ENCODE measurements at regions not wholly inside any gene's neighbourhood (a gene's known extent, or its start where the extent isn't known, plus 50 kb on each side); places are given as distances from the start of the nearest gene placed in this dataset.

DNA sequence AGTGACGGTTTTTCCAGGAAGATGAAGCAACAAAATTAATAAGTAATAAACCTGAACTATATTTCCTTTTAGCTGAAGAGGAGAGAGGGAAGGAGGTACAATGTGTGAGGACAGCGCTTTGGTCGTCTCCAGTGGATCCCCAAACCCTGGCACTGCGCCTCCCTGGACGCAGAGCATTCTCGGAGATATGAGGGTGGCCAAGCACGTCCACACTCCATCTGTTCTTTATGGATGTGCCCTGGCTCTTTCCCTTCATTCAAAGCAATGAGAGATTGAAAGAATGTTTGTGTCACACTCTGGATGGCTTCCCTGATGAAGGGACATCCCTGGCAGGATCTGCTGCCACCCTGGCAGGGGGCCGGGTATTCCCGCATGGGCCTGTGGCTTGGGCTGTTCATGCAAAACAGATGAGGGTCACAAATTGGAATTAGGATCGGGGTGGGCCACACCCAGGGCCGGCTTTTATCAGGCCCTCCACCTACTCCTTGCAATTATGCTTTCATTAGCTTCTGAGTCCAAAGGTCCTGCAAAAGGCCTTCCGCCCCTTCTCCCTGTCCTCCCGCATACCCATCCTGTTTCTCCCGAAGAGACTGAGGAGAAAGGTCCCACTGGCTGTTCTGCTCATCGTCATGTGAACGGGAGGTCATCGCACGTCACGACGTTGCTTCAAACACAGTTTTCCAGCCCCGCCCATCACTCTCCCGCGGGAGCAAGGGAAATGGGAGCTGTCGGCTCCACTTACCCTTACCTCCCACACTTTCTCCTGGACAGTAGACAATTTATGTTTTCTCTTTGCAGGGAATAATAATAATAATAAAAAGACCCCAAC, 286.1 kb upstream of the IRX4 start:
- DNase-seq (ENCODE audit: low spot score), result no peak

DNA sequence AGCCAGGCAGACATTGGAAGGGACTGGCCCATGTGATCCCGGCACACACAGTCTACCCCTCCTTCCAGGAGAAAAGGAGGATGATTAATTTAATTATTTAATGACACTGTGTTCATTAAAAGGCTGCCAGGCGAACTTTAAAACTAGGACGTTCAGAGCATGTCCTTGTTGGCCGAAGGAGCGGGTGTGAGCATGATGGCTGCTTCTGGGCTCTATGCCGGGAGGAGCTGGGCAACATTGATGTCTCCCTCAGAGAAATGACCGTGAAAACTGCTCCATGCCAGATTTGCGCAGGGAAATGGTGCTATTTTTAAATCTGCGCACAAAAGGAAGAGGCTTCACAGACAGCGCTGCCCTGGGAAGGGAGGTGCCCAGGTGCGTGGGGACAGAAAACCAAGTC, 284.9 kb upstream of the IRX4 start:
- DNase-seq (ENCODE audit: low spot score), result no peak

DNA sequence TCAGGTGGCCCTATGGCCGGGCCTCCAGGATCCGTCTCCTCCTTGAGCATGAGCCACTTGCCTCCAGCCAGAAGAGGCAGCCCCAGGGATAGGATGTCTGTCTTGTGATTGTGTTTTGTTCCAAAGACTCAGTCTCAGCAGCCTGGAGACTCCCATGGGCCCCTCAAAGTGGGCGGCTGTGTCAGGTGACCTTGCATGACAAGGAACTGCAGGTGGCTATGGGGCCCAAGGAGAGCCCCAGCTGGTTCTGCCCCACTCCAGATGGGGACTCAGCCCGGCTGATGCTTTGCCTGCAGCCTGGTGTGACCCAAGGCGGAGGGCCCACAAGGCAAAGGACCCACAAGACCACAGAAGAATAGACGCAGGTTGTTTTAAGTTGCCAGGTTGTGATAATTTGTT, 284.3 kb upstream of the IRX4 start:
- DNase-seq (ENCODE audit: low spot score), result no peak

DNA sequence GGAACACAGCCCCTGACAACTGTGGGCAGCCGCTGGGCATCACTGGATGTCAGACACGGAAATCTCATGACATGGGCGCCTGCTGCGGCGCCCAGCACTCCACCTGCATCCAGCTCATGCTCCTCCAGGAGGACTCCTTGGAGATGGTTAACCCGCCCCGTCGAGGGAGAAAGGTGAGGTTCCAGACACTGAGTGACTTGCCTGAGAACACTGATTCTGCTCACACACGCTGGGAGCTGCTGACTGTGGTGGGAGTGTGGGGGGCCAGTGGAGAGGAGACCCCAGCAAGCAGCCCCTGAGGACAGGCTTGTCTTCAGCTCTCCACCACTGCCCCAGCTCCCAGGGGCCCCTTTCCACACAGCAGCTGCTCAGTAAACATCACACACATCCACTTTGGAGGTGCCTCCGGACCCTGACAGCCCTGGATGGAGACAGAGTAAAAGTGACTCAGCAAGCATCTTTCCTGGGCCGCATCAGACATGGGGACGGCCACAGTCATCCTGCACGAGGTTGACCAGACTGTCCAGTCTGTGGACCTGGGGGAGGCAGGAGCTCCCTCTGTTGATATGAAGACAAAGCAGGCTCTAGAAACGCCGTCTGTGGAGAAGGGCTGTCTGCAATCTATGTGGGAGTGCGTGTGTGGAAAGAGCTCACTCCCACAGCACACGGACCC, 283.7 kb upstream of the IRX4 start:
- DNase-seq (ENCODE audit: low spot score), result no peak

DNA sequence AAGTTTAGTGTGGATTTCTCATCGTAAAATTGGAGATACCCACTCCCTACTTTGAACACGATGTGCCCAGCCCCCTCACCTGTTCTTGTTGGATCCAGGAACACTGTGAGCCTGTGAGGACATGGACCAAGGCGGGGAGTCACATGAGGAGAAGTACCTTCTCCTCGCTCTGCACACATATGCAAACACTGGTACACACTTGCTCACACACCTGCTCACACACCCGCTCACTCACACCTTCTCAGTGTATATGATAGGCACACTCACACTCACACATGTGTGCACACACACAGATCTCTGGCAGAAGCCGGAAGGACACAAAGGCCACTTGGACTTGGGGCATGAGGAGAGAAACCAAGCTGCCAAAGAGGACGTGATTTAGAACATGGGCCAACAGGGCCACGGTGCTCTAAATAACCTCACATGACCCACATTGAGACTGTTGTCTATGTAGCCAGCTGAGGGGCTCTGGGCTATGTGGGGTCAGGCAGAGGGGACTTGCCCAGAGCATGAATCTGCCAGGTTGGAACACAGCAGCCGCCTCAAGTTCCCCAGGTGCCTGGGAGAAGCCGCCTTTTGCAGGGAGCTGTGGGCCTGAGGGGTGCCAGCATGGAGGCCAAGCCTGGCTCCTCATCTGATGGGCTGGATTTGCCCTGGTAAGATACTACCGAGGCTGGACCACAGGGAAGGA, 283.0 kb upstream of the IRX4 start:
- no peak for DNase-seq (ENCODE audit: low spot score)

DNA sequence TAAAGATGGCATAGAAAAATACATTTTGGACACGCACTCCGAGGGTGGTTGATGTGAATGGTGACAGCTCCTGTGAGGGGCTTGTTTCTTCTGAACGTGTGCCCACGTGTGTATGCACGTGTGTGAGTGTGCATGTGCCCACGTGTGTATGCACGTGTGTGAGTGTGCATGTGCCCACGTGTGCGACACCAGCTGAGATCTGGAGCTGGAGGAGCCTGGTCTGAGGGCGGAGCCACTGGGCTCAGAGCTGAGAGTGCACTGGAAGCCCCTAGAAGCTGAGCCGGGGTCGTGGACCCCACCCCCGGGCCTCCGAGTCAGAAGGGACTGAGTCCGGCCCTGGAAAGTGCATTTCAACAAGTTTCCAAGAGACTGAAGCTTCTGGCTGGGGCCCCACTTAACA, 282.5 kb upstream of the IRX4 start:
- DNase-seq (ENCODE audit: low spot score), result no peak

DNA sequence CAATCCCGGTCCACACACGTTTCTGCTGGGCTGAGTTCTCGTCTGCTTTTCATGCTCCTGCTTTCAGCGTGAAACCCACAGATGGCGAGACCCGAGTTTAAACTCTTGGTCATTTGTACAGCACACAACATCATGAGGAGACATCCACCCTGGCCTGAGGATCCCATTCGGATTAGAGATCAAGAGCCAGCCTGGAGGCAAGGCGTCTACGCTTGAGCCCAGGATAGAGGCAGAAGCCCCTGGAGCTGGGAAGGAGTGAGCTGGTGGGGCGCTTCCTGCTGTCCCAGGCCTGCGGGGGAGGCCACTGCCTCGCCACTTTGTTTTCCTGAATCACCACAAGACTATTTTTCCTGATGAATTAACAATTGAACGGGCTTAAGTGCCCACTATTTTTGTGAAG, 281.9 kb upstream of the IRX4 start:
- no peak for DNase-seq (ENCODE audit: low spot score)

DNA sequence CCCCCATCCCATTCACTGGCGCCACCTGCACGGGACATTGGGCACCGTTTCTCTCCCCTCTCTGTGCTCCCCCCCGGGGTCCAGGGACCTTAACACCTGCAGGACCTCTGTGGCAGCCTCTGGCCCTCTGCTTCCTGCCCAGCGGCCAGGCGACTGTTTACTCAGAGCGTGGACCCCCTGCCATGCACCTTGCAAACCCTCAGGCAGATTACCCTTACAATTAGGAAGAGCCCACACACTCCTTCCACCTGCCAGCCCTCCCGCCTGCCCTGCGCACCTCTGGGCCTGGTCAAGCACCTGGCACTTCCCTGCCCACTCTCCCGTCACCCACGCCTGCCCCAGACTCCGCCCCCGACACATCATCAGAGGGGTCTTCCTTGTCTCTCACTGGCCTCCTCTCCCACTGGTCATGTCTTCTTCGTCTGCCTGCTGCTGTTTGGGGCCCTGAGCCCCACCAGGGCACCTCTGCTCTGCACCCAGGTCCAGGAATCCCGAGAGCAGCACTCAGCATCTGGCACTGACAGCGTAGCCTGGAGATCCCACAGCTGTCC, 281.3 kb upstream of the IRX4 start:
- DNase-seq (ENCODE audit: low spot score), result no peak

DNA sequence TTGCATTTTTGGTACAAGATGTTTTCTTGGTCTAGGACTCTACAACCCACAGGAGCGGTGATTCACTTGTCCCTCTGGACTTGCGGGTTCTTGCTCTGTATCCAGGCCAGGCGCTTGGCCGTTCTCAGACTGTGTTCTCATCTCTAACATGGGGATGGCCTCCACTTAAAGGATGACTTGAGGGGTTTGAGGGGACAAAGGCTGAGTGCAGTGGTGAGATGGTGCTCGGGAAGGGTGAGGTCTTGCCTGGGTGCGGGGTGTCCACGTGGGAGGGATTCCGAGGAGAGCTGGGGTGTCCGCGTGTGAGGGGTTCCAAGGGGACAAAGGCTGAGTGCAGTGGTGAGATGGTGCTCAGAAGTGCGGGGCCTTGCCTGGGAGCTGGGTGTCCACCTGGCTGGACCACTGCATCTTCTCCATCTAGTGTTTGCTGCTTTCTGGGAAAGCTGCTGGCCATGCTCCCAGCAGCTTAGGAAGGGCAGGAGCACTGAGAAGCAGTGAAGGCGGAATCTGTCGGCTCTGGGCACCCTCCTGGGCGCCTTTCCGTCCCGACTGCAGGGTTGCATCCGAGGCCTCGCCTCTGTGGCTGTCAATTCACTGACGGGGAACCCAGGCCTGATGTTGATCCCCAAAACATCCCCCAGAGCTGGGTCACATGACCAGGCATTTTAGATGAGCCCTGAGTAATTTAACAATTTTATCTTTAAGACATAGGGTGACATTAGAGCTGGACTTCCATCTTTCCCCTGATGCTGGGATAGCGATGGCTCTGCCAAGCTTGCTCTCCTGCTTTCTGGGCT, 280.5 kb upstream of the IRX4 start:
- no peak for DNase-seq (ENCODE audit: low spot score)

DNA sequence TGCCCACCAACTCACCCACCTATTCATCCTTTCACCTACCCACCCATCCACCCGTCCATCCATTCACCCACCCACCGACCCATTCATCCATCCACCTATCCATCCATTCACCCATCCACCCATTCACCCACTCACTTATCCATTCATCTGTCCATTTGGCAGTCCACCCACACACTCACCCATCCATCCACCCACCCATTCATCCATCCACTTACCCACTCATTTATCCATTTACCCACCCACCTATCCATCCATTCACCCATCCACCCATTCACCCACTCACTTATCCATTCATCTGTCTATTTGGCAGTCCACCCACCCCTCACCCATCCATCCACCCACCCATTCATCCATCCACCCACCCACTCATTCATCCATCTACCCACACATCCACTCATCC, 278.1 kb upstream of the IRX4 start:
- no peak for DNase-seq (ENCODE audit: low spot score)

DNA sequence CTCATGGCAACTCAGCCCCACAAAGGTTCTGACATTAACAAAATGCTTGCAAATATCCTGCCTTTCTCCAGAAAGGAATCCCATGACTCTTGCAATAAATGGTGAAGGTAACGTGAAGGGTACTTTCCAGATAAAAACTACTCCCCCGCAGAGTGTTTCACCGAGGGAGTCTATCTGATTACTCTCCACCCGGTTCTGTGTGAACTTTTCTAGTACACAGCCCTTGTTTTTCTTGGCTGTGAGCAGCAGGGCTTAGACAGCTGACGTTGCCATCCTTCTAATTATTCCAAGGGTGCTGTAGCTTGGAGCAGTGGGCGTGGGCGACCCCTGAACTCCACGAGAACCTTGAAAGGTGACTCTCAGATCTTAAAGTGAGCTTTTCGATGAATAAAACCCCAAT, 276.0 kb upstream of the IRX4 start:
- no peak for DNase-seq (ENCODE audit: low spot score)

DNA sequence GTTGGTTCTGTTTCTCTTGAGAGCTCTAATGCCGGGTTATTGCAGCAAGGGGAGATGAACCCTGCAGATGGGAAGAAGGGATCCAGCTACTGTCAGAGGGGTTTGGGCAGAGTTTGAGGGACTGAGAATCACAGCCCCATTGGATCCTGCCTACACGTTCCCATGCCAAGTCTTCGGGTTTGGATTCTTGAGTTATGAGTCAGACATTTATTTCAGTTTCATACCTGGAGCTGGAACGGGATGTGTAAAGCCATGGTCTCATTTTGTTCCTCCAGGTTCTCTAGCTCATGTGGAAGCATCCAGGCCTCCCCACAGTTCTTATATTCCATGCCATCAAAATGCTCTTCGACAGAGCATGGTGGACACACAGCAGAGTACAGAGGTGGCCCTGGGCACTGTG, 275.4 kb upstream of the IRX4 start:
- DNase-seq (ENCODE audit: low spot score), result no peak

DNA sequence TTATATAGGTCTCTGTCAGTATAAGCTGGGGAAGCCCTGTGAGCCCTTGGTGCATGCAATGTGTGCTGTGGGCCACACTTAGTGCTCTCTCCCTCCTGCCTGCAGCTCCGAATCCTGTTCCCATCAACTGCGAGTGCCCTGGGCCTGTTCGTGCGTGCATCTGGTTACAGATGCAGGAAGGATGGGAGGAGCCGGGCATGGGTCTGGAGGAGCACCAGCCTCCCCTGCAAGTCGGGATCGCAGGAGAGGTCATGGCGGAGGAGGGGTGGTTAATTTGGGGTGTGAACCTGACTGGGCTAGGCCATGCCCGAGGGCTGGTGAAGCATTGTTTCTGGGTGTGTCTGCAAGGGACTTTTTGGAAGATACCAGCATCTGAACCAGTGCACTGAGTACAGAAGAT, 274.6 kb upstream of the IRX4 start:
- no peak for DNase-seq (ENCODE audit: low spot score)

DNA sequence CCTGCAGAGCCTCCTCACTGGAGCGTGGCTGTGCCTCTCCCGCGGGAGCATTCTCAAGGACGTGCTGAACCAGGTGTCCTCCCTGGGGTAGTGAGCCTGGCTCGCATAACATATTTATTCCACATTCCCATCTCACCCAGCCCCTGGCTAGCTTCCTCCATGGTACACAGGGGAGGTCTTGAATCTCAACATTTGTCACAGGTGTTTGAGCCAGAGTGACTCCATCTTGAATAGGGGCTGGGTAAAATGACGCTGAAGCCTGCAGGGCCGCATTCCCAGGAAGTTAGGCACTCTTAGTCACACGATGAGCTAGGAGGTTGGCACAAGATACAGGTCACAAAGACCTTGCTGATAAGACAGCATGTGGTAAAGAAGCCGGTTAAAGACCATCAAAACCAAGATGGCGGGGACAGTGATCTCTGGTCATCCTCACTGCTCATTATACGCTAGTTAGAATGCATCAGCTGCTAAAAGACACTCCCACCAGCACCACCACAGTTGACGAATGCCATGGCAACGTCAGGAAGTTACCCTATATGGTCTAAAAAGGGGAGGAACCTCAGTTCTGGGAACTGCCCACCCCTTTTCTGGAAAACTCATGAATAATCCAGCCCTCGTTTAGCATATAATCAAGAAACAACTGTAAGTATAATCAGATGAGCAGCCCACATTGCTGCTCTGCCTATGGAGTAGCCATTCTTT, 273.8 kb upstream of the IRX4 start:
- DNase-seq (ENCODE audit: low spot score), result no peak

DNA sequence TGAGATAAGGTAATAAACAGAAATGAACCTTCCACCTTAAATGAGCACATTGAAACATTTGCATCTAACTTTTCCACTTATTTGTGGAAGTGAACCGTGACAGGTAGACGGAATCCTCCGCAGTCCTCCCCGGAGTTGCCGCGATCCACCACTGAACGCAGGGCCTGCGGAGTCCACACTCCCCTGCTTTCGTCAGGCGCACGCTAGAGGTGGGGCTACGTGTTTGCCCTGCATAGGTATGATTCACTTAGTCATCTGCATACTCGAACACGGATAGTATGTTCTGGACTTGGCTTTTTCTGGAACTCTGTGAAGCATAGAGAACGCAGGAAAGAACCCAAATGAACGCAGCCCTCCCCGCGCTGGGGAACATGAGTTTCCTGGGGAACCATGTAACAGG, 272.8 kb upstream of the IRX4 start:
- no peak for DNase-seq (ENCODE audit: low spot score)

DNA sequence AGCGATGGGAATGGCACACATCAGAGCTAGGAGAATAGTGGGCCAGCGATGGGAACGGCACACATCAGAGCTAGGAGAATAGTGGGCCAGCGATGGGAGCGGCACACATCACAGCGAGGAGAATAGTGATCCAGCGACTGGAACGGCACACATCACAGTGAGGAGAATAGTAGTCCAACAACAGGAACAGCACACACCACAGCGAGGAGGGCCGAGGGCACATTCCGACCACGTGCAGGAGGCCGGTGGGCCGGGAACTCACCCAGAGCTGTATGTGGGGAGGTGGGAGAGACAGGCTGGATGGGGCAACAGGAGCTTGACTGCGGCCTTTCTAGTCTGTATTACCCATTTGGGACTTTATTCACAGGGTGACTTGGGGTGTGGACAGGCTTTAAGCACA, 271.1 kb upstream of the IRX4 start:
- no peak for DNase-seq (ENCODE audit: low spot score)

DNA sequence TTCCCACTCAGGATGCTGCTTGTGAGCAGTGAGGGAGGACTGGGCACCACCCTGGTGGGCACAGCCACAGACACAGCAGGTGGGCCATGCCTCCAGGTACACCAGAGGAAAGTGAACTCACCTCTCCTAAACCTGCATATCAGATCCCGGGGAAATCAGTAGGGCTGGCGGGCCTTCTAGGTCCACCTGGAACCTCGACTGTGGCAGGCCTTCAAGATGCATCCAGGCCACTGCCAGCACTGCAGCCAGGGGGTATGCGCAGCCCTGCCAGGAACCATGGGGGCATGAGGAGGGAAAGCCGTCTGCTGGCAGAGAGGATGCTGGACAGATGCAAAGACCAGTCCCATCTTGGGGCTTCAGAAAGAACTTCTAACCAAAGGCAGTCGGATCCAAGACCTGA, 270.6 kb upstream of the IRX4 start:
- DNase-seq (ENCODE audit: low spot score), result no peak

DNA sequence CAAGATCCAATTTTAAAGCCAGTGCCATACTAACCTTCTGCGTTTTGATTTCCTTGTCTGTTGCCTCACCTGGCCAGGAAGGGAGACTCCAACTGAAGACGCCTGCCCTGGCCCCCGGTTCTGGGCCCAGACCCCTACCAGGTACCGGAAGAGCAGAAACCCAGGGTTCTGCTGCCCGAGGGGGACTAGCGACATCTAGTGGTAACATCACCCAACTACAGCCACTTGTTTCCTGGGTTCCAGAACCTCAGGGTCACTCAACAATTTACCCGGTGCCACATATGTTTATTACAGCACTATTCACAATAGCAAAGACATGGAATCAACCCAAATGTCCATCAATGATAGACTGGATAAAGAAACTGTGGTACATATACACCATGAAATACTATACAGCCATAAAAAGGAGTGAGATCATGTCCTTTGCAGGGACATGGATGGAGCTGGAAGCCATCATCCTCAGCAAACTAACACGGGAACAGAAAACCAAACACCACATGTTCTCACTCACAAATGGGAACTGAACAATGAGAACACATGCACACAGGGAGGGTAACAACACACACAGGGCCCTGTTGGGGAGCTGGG, 268.7 kb upstream of the IRX4 start:
- peak; percentile 32 for DNase-seq (ENCODE audit: low spot score)

DNA sequence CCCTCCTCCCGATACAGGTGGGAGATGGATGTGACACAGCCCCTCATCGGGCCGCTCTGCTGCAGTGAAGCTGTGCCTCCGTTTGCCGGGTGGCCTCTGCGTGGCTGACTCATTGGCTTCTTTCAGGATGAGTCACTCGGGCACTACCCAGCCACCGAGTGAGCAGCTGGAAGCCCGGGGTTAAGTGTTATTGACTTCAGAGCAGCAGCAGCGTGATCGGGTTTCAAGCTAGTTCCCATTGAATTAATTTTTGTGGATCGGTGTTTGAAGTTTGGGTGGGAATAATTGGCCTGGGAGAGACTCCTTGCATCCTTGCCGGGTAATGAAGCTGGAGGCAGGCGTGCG, 266.4 kb upstream of the IRX4 start:
- no peak for DNase-seq (ENCODE audit: low spot score)

DNA sequence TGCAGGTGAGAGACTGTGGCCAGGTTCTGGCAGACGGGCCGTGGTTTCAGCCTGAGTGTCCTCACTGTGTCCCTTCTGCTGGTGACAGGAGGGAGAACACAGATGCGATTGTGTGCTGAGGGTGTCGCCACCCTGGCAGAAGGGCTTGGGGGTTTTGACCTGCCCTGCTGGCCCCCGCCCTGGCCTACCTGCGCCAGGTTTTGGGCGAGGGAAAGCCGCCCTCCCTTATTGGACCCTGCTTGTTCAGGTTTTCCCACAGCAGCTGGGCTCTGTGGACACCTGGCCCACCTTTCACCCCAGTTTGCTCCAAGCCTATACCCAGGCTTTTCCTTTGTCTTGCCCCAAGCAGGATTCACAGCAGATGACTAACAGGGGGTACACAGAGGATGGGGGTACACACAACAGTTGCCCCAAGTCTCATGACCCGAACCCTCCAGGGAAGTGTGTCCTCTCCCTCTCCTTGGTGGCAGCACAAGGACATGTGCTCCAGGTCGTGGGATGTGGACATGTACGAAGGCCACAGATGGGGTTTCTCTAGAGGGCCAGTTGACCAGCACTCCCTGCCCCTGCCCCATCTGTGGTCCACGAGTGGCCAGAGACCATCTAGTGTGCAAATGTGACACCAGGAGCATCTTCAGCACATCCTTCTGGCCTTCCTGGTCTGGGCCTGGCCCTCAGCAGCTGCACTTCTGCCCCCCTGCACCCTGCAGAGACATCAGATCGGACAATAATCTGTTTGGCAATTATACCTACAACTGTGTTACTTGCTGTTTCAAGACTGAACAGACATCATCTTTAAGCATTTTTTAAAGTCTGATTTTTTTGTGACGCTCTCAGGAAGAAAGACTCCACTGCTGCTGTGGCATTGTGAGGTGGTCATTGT, 265.8 kb upstream of the IRX4 start:
- no peak for DNase-seq (ENCODE audit: low spot score)

Data from hematopoietic multipotent progenitor cell treated with erythropoietin and hydrocortisone succinate and interleukin-3 and kit ligand, for 15 days (in vitro differentiated cells).